Retina (tissue), 1 donor: ENCODE measurements at regions not wholly inside any gene's neighbourhood (a gene's known extent, or its start where the extent isn't known, plus 50 kb on each side); places are given as distances from the start of the nearest gene placed in this dataset.

ENCODE experiments used
- DNase-seq: peaks from one replicate; pipeline ENCODE4 v3.0.0-alpha.2; 2016

DNA sequence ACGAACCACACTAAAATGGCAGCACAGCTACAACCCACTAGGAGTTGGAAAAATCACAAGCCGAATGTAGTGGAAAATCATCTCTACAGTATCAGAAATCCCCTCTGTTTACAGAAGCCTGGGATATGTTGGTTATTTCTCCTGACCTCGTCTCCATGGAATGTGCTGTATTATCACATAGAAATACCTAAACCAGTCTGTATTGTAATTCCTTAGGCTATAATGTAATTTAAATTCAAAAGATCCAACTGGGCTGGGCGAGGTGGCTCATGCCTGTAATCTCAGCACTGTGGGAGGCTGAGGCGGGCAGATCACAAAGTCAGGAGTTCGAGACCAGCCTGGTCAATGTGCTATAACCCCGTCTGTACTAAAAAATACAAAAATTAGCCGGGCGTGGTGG lies 244.8 kb upstream of the MPDZ start:
- DNase-seq = no peak

DNA sequence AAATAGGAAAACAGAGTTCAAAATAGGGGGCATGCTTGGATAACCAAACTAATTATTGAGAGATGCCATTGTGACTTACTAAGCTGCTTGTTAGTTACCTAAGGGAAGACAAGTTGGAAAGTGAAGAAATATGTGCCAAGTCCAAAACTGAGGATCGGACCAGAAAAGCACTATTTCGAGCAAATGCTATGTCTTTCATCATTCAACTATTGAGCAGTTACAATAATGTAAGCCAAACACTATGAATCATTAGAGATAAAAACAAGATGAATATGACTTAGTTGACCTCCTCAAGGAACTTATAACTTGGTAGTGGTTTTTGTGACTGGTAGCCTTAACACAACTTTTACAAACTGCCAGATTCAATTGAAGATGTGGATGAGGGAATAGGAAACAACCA lies 240.6 kb upstream of the MPDZ start:
- DNase-seq = no peak

DNA sequence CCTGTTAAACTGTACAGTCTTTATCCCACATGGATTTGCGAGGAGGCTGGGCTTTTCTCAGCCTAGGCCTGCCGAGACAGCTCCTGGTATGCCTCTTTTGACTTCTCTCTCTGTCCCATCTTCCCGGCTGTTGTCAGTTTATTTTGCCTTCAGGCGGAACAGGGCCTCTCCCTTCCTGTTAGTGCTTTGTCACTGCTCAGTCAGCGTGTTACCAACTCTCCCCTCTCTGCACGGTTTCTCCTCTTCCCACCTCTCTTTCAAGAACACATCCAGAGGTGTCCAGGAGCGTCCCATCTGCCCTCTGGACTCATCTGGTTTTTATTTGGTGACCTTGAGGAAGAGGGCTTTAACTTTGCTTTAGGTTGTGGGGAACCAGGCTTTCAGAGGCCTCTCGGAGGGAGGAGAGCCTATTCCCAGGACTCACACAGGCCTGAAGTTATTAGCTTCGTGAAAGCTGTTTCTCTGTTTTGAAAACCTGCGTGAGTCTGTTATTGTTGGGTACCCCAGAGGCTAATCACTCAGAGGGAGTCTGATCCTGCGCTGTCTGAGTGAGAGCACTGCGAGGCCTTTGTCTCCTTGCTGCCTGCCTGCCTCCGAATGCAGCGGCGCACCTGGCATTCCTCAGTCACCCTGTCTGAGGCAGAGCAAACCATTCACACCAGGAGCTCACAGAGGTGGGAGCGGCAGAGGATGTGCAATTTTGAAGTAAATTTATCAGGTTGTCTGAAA lies 234.4 kb upstream of the MPDZ start:
- peak; percentile 64 for DNase-seq

DNA sequence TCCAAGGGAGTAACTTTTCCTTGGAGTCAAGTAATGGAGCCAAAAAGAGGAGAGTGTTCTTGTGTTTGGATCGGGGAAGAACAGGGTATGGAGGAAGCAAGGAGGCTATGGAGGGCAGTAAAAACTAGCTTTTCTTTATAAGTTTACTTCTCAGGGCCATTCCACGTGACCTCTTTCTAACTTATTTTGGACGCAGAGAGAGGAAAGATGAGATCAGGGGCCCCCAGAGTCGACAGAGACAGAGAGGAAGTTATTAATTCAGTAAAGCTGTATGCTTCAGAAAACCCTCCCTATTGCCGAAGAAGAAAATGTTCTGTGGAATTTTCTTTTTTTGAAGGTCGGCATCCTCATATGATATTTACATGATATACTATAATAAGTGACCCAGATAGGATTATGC lies 233.8 kb upstream of the MPDZ start:
- DNase-seq = no peak

DNA sequence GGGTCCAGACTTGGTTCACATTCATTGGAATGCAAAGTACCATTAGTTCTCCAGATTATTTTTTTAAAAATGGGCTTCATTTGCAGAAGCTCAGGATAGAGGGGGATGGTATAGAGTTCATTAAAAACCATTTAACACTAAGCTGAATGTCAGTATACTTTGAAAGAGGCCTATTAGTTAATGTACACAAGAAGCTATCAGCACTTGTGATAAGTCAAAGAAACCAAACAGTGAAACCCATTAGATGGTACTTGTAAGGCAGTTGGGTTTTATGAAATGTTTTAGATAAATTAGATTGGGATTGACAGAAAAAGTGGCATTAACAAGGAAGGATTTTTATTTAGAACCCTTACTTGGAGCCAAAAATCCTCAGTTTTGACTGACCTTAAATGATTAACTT lies 229.2 kb upstream of the MPDZ start:
- no peak for DNase-seq

DNA sequence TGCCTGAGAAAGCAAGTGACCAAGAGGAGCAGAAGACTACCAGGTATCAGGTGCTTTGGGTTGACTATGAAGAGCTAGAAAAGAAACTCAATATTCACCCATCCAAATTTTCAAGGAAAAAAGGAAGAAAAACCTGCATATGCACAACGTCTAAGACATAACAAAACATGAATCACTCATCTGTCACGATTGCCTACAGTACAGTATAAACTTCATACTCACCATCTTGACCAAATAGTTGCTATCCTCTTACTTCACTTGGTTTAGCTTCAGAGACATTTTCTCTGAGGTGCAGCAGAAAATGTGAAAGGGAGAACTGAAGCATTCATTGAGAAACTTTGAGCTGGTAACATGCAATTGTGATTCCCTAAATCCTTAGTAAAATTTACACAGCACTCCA lies 228.6 kb upstream of the MPDZ start:
- DNase-seq = no peak

DNA sequence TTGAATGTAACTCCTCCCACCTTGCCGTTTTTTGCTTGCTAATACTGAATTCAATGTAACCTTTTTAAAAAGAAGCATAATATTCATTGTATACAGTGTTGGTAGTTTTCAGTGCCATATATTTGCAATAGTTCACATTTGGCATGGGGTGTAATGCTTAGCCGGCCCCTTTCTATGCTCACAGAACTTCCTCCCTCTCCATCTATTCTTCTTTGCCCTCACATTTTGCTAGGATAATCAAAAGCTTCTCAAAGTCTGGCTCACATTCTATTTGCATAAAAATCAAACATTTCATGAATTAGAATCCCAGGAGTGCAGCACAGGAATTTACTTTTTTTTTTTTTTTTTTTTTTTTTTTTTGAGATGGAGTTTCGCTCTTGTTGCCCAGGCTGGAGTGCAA lies 226.3 kb upstream of the MPDZ start:
- no peak for DNase-seq

DNA sequence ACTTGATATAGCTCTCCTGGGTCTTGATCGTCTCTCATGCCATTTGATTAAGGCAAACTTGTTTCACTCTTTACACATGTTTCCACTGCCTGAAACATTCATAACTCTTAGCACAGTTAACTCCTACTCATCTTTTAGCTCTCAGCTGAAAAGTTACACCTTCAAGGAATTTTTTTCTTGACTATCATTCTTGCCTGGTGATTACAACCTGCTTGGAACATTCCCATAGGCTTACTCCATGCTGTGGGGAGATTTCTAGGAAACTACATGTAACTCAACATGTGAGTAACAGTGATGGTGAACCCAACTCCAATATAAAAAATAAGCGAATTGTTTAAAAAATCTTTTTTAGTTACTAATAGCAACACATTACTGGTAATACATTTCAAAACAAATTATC lies 224.1 kb upstream of the MPDZ start:
- no peak for DNase-seq

DNA sequence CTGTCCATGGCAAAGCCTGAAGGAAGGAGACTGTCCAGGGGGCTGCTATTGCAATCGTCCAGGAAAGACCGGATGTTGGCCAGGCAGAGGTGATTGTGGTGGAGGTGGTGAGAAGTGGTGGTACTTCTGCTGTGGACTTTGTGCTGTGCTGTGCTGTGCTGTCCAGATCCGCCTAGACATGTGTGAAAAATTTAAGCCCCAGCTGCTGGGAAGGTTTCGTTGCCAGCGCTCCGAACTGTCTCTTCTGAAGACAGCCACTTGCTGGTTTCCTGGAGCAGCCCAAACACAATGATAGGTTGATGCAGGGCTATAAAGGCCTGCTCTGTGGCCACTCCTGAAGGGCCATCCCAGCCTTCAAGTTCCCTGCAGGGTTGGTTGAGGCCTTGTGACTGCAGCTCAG lies 223.0 kb upstream of the MPDZ start:
- DNase-seq = no peak

DNA sequence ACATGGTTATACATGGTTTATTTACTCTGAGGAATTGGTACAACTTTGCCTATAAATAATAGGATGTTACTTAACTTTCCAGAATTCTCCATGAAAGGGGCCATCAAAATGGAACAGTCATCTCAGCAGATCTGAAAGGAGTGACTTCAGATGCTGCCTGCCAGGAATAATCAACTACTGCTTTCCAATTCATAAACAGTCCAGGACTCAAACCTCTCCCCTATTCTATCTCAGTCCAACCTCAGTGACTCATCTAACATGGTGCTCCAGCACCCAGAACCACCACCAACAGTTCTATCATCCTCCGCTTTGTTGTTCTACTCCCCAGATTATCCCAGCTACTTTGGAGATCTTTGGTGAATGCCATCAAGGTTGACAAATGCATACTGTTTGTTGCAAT lies 221.5 kb upstream of the MPDZ start:
- DNase-seq = no peak

DNA sequence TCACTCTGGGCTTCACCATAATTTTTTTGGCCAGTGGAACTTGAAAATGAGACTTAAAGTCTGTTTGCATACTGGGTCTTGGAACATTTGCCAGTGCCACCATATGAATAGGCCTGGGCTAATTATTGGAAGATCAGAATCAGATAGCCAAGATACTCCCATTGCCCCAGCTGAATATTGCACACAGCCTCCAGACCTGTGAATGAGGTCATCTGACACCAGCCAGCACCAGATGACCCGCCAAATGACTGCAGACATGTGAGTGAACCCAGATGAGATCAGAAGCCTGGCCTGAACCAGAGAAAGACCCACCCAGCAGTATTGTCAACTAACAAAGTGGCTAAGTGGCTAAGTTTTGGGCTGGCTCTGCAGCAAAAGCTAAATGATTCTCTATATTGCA lies 220.5 kb upstream of the MPDZ start:
- DNase-seq = no peak

DNA sequence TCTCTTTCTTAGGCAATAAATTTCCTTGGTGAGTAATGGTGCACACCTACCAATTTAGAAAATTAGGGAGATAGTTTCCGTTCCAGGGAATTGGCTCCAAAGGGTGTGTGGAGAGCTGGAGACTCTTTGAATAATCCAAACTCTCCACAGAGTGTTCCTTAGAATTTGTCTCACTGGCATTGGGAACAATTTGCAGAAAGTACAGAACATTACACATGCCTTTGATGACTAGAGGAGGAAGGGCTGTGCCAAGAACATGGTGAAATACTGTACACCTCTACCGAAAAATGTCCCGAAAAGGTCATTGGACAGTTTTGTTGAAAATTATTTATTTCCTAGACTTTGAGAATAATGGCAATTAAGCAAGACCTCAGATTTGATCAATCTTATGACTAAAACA lies 214.2 kb upstream of the MPDZ start:
- no peak for DNase-seq

DNA sequence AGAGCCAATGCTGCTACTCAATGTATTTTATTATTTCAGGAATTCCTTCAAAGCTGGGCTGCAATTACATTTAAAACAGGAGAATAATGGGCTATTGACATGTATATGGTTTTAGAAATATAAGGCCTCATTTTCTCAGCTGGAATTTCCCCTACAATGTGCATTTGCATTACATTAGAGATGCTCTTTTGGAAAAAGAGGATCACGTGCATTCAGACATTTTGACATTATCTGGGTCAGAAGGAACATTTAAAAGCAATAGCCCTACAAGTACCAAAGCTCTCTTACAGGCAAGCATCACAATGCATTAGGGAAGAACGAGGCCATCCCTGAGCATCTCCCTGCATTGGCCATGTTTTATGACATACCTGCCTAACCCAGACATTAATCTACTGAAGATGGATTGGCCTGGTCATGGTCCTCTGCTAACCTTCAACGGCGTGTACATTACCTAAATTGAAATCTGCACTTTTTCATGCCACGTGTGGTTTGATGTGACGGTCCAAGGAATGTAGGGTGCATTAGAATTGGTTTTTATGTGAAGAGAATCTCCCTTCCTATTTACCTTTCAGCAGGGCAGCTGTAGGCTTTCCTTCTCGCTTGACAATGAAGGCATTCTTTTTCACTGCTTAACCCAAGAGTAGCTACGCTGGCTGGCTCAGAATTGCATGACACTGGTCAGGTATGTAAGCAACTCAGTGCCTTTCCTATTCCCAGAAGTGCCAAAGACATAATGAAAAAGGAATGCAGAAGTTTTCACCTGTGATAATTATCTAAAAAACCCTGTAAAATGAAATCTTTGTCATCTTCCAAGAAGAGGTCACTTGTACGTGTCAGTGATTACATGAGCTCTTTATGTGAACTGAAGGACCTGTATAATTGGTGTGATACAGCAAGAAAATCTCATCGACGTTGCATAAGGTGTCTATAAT lies 212.3 kb upstream of the MPDZ start:
- no peak for DNase-seq

DNA sequence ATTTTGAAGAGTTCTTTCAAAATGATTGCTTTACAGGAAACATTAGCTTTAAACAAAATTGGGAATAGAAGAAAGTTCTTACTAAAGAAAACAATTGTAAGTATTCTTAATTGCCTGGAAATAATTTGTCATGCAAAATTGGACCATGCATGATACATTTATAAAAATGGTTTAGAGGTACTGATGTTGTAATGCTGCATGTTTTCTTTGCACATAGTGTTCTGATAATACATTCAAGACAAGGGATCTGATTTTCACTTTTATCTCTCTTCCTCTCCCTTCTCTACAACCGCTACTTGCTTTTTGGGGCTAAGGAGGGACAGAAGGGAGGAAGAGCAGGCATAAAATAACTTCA lies 211.6 kb upstream of the MPDZ start:
- DNase-seq = no peak

DNA sequence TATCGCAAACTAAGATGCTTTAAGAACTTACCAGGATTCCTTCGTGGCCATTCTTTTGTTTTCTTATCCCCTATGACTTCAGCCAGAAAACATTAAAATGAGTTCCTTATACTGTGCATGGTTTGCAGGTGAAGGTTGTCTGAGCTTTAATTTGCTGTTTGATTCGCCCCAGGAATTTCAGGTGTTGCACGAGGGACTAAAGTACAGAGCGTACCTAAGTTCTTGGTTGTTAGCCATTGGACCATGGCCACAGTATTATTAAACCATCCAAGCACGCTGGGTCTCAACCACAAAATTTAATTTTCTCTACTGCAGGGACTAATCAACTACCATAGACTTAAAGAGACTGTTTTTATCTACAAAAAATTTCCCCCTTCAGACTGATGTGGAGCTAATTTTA lies 208.4 kb upstream of the MPDZ start:
- no peak for DNase-seq

DNA sequence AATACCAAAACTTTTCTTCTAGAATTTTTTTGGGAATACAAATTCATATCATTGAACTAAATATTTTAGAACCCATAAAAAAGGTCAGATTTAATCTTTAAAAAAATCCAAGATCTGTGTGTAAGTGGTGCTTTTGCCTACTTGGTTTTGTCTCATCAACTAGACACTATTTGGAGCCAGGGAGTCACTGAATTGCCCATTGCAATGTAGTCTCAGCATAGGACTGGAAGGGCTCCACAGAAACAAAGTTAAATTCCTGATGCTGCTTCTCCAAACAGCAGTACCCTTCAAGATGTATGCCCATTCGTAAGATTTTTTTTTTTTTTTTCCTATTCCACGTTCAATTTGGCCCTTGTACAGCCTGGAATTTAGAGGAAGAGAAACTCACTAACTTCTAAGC lies 208.0 kb upstream of the MPDZ start:
- DNase-seq = no peak

DNA sequence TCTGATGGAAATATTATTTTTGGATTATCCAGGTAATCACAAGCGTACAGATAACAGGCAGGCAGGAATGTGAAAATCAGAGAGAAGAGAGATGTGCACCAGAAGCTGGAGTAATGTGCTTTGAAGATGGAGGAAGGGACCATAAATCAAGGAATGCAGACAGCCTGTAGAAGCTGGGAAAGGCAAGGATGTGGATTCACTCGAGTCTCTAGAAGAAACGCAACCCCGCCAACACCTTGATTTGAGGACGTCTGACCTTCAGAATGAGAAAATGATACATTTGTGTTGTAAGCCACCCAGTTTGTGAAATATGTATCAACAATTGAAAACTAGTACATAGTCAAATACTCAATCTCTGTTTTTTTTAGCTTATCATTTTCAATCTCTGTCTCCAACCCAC lies 207.6 kb upstream of the MPDZ start:
- DNase-seq = no peak

DNA sequence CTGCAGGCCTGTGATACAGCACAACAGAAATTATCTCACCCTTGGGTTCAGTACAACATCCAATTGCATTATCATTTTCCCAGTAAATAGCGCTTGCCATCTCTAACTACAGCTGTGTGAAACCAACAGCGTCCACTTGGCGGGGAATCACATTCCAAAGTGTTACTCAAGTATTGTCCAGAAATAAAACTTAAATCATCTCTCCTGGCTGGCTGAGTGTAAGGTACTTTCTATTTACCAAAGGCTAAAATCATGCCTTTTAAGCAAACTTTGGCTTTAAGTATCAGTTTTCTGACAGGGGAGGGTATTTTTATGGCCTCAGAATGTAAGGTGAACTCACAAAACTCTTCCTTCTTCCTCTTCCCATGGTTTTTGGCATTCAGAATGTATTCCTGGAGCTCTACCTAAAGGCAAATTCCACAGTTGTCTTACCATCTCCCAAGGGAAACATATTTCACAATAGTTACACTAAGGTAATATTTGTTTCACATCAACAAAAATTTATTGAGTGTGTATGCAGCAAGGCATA lies 205.6 kb upstream of the MPDZ start:
- DNase-seq = no peak

DNA sequence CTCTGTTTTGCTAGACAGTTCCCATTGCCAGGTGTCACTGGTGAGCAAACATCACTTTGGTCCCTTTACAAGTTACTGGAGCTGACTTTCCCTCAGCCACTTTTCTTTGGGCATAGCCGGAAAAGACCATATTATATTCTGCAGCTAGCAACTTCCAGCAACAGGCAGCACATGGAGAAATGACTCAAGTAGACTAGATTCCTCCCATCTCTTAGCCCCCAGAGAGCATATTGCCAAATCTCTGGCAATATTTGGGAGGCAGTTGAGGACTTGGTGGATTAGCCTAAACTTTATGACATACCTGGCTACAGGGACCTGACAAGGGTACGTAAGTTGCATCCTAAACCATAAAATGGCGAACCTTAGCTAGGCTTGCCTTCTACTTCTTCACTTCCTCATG lies 204.7 kb upstream of the MPDZ start:
- no peak for DNase-seq

DNA sequence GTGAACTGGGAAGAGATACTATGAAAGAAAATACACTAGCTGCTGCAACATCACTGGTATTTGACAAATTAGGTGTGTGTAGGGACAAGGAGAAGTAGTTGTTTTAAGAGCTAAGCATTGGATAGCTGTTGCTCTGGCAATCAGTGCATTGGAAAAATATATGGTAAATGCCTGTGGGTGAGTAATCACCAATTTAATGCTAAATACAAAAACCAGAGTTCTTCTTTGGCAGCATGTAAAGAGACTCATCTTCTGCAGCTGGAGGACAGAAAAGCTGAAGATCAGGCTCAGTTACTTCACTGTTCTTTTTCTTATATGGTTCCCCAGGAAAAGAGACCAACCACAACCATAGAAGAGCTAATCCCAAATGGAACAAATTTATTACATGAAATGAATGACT lies 201.8 kb upstream of the MPDZ start:
- DNase-seq = no peak

DNA sequence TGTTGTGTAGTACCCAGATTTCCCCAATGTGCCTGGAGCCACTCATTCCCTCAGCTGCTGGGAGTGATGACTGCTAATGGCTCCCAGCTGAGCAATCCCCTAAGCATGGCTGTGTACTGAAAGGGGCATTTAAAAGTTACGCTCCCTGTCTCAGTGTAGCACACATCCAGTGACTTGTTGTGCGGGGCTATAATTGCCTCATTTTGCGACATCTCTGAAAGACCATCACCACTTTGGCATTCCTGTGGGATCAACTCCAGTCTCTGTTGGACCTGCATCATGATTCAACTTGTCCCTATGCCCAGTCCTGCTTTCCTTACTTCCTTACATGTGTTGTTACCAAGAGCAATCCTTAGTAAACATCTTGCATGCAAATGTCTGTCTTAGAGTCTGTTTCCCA lies 201.2 kb upstream of the MPDZ start:
- DNase-seq = no peak

DNA sequence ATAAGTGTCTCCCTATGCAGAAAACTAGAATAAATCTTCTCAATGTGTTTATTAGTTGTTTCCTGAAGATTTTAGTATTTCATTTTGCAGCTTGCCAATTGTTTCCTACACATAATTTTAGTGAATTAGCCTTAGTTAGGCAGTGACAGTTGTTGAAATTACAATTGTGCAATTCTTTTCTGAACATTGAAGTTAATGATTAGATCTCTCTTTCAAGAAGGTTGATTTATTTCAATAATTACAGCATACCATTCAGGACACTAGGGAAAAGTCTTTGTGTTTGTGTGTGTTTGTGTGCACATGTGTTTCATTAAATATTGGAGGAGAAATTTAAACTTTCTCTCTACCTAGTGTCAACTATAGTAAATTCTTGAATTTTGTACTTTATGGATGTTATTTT lies 199.6 kb upstream of the MPDZ start:
- DNase-seq = no peak

DNA sequence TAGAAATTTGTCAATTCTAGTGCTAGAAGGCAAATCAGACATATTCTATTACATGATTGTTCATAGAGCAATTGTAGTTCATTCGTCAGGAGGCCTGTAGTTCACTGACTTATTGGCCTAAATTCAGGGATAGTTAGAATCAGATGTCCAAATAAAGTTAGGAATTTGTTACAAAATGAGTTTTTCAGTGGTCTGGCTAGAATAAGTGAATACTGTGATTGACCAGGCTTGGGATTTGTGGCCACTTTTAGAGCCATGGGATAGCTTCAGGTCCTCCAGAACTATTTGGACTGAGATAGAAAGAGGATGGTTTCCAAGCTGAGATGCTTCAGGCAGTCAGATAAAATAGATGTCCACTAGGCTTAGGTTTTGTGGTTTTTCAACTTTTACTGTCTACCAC lies 199.1 kb upstream of the MPDZ start:
- no peak for DNase-seq

DNA sequence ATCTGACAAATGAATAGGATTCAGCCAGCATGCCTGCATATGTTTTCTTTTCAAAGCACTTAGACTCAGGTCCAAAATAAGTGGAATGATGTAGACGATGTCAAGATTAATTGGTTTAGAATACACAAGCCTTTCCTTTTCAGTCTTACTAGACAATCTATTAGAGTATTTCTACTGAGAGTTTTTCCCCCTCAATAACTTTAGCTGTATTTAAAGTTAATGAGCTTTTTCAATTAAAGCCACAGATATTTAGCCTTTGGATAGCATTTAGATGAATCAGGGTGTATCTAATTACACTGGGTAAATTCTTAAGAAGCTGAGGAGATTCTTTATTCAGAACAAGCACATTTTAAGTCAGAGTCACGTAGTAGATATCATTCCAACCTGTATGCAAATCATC lies 198.7 kb upstream of the MPDZ start:
- no peak for DNase-seq
